ENCODE measurements at regions not wholly inside any gene's neighbourhood (a gene's known extent, or its start where the extent isn't known, plus 50 kb on each side); places are given as distances from the start of the nearest gene placed in this dataset.

- no peaks in the 10 kb centered on the region for H3K9me3 ChIP-seq (ENCODE audit: control insufficient read depth, low read depth, low read length)
- no peak overlapping the region for H3K4me3 ChIP-seq (ENCODE audit: control insufficient read depth in 2 of 3, extremely low read depth in 1 of 3, insufficient read depth in 2 of 3, low read depth in 1 of 3, low read length in 3 of 3)
- DNase-seq (ENCODE audit: low read depth, low spot score) (no peak), FAIRE-seq (no peak)
- H4K20me1 ChIP-seq (ENCODE audit: control insufficient read depth, extremely low read depth, insufficient read depth, low read length) = no peaks in the 10 kb centered on the region
- H2AFZ ChIP-seq (ENCODE audit: control insufficient read depth, low read length) = no peak overlapping the region
- H3K9ac ChIP-seq (ENCODE audit: control insufficient read depth, extremely low read depth, insufficient read depth, low read length) = no peak overlapping the region
- no peaks in the 10 kb centered on the region for H3K79me2 ChIP-seq (ENCODE audit: control insufficient read depth, insufficient read depth, low read length)
- no peaks in the 10 kb centered on the region for H3K27me3 ChIP-seq (ENCODE audit: control insufficient read depth, extremely low read depth, insufficient read depth, low read length)
- H3K9me1 ChIP-seq (ENCODE audit: control insufficient read depth, extremely low read depth, insufficient read depth, low read length) = no peaks in the 10 kb centered on the region
- H3K4me2 ChIP-seq (ENCODE audit: control insufficient read depth, extremely low read depth, insufficient read depth, low read depth, low read length) = no peak overlapping the region
- TF ChIP-seq CTCF (optimal IDR thresholded peaks at IDR 0.05 in 1 of 3, IDR thresholded peaks at IDR 0.05 in 1 of 3, conservative IDR thresholded peaks at IDR 0.05 in 1 of 3; ENCODE audit: extremely low read depth in 1 of 3, insufficient read depth in 2 of 3, low read length in 3 of 3) = no peak
- no peak overlapping the region for H3K27ac ChIP-seq (ENCODE audit: control insufficient read depth, insufficient read depth, low read length)
- no peaks in the 10 kb centered on the region for H3K4me1 ChIP-seq (ENCODE audit: control insufficient read depth, extremely low read depth, insufficient read depth, low read length)
- H3K36me3 ChIP-seq (ENCODE audit: control insufficient read depth in 2 of 2, extremely low read depth in 1 of 2, insufficient read depth in 2 of 2, low read length in 2 of 2) = no peaks in the 10 kb centered on the region
- dilution Hi-C loops (cut with MboI; ENCODE audit: extremely low pct_ligation_motif_present, low sequenced_read_pairs) = no loop called here
These were observed 117.4 kb downstream of the MAT2B start for GRCh38 chr5:163622799-163623198.

- Histone ChIP-seq H3K79me2 (ENCODE audit: control insufficient read depth, insufficient read depth, low read length) (no peaks in the 10 kb centered on the region), H3K4me2 (ENCODE audit: control insufficient read depth, extremely low read depth, insufficient read depth, low read depth, low read length) (no peak overlapping the region), H4K20me1 (ENCODE audit: control insufficient read depth, extremely low read depth, insufficient read depth, low read length) (no peaks in the 10 kb centered on the region), H3K27ac (ENCODE audit: control insufficient read depth, insufficient read depth, low read length) (no peak overlapping the region), H3K9me3 (ENCODE audit: control insufficient read depth, low read depth, low read length) (no peaks in the 10 kb centered on the region), H2AFZ (ENCODE audit: control insufficient read depth, low read length) (no peak overlapping the region), H3K4me3 (ENCODE audit: control insufficient read depth in 2 of 3, extremely low read depth in 1 of 3, insufficient read depth in 2 of 3, low read depth in 1 of 3, low read length in 3 of 3) (no peak overlapping the region), H3K9me1 (ENCODE audit: control insufficient read depth, extremely low read depth, insufficient read depth, low read length) (no peaks in the 10 kb centered on the region), H3K36me3 (ENCODE audit: control insufficient read depth in 2 of 2, extremely low read depth in 1 of 2, insufficient read depth in 2 of 2, low read length in 2 of 2) (no peaks in the 10 kb centered on the region), H3K27me3 (ENCODE audit: control insufficient read depth, extremely low read depth, insufficient read depth, low read length) (no peaks in the 10 kb centered on the region), H3K4me1 (ENCODE audit: control insufficient read depth, extremely low read depth, insufficient read depth, low read length) (no peaks in the 10 kb centered on the region), H3K9ac (ENCODE audit: control insufficient read depth, extremely low read depth, insufficient read depth, low read length) (no peak overlapping the region)
- DNase-seq (ENCODE audit: low read depth, low spot score) (no peak), FAIRE-seq (no peak)
- dilution Hi-C loops (cut with MboI; ENCODE audit: extremely low pct_ligation_motif_present, low sequenced_read_pairs) = no loop called here
- TF ChIP-seq EZH2 (IDR thresholded peaks at IDR 0.05; ENCODE audit: low read length) (no peak), CTCF (optimal IDR thresholded peaks at IDR 0.05 in 1 of 3, IDR thresholded peaks at IDR 0.05 in 1 of 3, conservative IDR thresholded peaks at IDR 0.05 in 1 of 3; ENCODE audit: extremely low read depth in 1 of 3, insufficient read depth in 2 of 3, low read length in 3 of 3) (no peak)
These were observed 118.1 kb downstream of the MAT2B start for GRCh38 chr5:163623524-163623923.

Measured in keratinocyte (primary cell).